ENCODE measurements at regions not wholly inside any gene's neighbourhood (a gene's known extent, or its start where the extent isn't known, plus 50 kb on each side); places are given as distances from the start of the nearest gene placed in this dataset.
A peak's percentile ranks its signal among the peaks of the same experiment; 100 is the strongest.

DNA sequence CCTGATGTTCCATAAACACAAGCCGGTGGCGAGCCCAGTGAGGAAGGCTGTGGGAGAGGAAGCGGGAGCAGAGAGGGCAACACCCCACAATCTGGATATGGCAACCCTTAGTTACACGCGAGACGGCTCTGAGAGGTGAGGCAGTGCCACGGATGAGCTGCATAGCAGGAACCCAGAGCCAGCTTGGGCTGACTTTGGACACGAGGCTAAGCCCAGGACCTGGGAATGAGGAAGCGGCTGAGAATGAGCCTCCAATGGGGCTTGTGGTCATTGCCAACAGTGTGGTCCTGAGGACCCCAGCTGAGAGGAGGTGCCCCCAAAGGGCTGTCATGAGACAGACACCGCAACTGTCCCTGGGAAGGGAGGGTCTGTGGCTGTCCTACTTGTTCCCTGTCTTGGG is 160.0 kb upstream of the SMIM23 start:
- no peak for DNase-seq

GRCh38 chr5:171627936-171628632 is 157.5 kb upstream of the SMIM23 start:
- no peak for DNase-seq

GRCh38 chr5:171628633-171628974 is 157.0 kb upstream of the SMIM23 start:
- no peak for DNase-seq

- DNase-seq: no peak
Observed at GRCh38 chr5:171629221-171629620, 156.4 kb upstream of the SMIM23 start.

- DNase-seq: peak in 8 of 56 donors; percentile 11 to 24 (median 14)
Observed at GRCh38 chr5:171629628-171630349, 155.8 kb upstream of the SMIM23 start.

DNA sequence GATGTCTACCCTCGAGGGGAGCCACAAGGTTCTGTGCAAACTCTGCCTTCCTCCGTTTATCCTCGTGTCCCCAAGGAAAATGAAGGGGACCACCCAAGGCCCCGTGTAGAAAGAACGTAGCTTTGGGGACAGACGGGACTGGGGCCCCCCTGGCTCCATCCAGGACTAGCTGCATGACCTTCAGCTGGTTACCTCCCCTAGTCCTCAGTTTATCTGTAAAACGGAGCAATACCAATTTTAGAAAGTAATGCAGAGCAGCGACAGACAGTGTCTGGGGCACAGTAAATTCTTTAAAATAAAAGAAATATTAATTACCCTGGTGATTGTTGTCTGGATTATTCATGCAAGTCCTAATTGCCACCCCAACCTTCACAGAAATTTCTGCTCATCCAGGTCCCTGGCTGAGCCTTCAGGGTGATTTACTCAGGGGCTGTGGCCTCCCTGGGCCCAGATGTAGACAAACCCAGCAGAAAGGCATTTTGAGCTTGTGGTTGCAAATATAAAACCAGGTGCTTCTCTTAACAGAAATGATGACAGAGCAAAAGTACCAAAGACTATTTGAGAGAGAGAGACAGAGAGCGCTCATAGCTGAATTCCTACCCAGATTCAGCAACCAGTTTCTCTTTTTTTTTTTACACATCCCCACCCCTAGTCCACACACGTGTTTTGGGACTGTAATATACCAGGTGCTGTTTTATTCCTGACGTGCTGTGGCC is 155.1 kb upstream of the SMIM23 start:
- DNase-seq: no peak

- DNase-seq: no peak
Observed at GRCh38 chr5:171632616-171633015, 153.0 kb upstream of the SMIM23 start.

- DNase-seq: no peak
Observed at GRCh38 chr5:171633776-171634470, 151.7 kb upstream of the SMIM23 start.

GRCh38 chr5:171634511-171634910 is 151.1 kb upstream of the SMIM23 start:
- DNase-seq: no peak

GRCh38 chr5:171635028-171635427 is 150.6 kb upstream of the SMIM23 start:
- no peak for DNase-seq

- DNase-seq: no peak
Observed at GRCh38 chr5:171635561-171636245, 149.9 kb upstream of the SMIM23 start.

DNA sequence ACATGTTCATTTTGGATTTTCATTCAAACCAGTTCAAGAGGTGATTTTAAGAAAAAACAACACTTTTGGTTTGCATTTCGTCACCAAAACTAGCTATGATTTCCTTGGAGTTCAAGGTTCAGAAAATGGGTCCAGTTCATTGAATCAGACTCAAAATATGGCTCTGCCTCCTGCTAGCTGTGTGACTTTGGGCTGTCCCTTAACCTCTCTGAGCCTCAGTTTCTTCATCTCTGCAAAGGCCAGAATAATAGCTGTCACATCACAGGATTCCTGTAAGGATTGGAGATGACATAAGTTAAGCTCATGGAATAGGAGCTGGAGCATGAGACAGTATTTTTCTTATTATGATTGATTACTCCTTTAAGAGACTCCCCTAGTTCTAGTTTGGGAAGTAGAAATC is 147.8 kb upstream of the SMIM23 start:
- no peak for DNase-seq

DNA sequence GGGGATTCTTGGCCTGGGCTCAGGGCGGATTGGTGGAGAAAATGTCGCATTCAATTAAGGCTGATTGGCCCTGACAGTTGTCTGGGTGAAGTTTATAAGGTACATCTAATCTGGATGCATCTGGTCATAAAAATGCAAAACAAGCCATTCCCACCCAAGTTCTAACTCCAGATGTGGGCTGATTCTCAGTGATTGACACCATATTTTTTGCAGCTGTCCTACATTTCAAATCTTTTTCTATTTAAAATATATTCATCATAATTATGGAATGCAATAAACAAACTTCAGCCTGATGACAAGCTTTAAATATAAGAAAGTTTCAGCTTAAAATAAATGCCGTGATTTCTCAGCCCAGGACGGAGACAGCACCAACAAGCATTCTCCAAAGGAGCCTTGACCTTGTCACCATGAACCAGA is 146.4 kb upstream of the SMIM23 start:
- DNase-seq: no peak

- no peak for DNase-seq
Observed at GRCh38 chr5:171639966-171640365, 145.7 kb upstream of the SMIM23 start.

DNA sequence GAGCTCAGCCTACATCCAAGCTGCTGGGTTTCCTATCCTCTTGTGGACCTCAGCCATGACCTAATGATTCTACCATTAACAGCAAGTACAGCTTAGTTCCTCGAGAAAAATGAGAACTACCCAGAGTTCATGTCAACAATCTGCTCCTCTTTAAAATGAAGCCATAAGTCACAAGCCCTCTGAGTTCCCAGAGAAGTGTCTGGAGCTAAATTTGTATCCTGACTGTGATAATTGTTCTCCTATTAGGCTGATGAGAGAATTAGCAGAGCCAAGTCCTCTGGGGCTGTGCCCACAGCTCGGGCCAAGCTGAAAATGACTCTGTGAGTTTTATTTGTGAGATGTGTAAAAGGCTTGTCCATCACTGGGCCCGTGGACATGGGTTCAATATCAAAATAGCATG is 145.1 kb upstream of the SMIM23 start:
- peak in 1 of 56 donors; percentile 2 for DNase-seq

- DNase-seq: no peak
Observed at GRCh38 chr5:171641891-171642290, 143.7 kb upstream of the SMIM23 start.

- DNase-seq: no peak
Observed at GRCh38 chr5:171642894-171643293, 142.7 kb upstream of the SMIM23 start.

GRCh38 chr5:171644536-171644935 is 141.1 kb upstream of the SMIM23 start:
- DNase-seq: peak in 4 of 56 donors; percentile 4 to 39 (median 11)

GRCh38 chr5:171646102-171647042 is 139.2 kb upstream of the SMIM23 start:
- no peak for DNase-seq
